Fibroblast of villous mesenchyme (primary cell): ENCODE measurements at regions not wholly inside any gene's neighbourhood (a gene's known extent, or its start where the extent isn't known, plus 50 kb on each side); places are given as distances from the start of the nearest gene placed in this dataset.

Source experiments
- DNase-seq: peaks from one replicate; pipeline ENCODE4 v3.0.0-alpha.2; 2010; ENCODE audit warnings: low read depth
- H3K4me3 ChIP-seq: 2 replicates; pipeline ENCODE4 v1.5.1; 2011; ENCODE audit warnings: low read depth, mild to moderate bottlenecking, low read length
- CTCF ChIP-seq: IDR thresholded peaks from 2 replicates; pipeline ENCODE4 v1.5.1; 2012; ENCODE audit warnings: low read depth, mild to moderate bottlenecking, low read length; ENCODE audit not compliant: insufficient read depth

GRCh38 chrX:42123369-42123768 is 200.0 kb upstream of the CASK start:
- H3K4me3 ChIP-seq = no peak overlapping the region
- no peak for TF ChIP-seq CTCF
- no peak for DNase-seq

- TF ChIP-seq CTCF = no peak
- peak; percentile 55 for DNase-seq
- H3K4me3 ChIP-seq = no peak overlapping the region
These were observed 195.7 kb upstream of the CASK start for GRCh38 chrX:42119076-42119475.

- no peak for TF ChIP-seq CTCF
- no peak for DNase-seq
- no peak overlapping the region for H3K4me3 ChIP-seq
These were observed 194.0 kb upstream of the CASK start for GRCh38 chrX:42117318-42117717.

GRCh38 chrX:42109428-42109827 is 186.1 kb upstream of the CASK start:
- TF ChIP-seq CTCF = no peak
- no peak overlapping the region for H3K4me3 ChIP-seq

GRCh38 chrX:42107495-42108488 is 184.4 kb upstream of the CASK start:
- no peak for TF ChIP-seq CTCF
- H3K4me3 ChIP-seq = no peak overlapping the region
- DNase-seq = no peak

More at GRCh38 chrX:42109428-42109827, 186.1 kb upstream of the CASK start:
- no peak for DNase-seq

- no peak overlapping the region for H3K4me3 ChIP-seq
- peak; percentile 65 for DNase-seq
- no peak for TF ChIP-seq CTCF
These were observed 183.2 kb upstream of the CASK start for GRCh38 chrX:42106556-42106955.
